ENCODE measurements at regions not wholly inside any gene's neighbourhood (a gene's known extent, or its start where the extent isn't known, plus 50 kb on each side); places are given as distances from the start of the nearest gene placed in this dataset.

GRCh38 chr6:145208474-145208873, 526.8 kb downstream of the EPM2A start:
- no peak for TF ChIP-seq CTCF (IDR thresholded peaks at IDR 0.05; ENCODE audit: low read depth, low read length)
- no peak overlapping the region for H3K4me3 ChIP-seq (ENCODE audit: low read depth, low read length)

DNA sequence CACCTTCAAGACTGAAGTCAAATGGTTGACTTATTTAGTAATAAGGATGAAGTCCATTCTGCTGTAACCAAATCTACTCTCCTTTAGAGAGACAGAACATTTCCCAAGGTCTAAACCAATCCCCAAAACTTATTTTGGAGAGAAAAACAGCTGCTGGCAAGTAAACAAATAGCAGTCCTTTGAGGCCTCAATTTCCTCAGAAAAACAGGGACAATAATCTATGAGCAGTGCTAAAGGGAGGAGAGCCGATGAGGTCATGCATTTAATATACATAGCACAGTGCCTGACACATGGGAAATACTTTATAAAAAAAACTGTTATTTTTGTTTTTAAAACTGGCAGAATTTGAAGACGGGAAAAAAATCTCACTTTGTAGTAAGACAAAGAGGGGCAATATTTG, 526.0 kb downstream of the EPM2A start:
- no peak for TF ChIP-seq CTCF (IDR thresholded peaks at IDR 0.05; ENCODE audit: low read depth, low read length)
- H3K4me3 ChIP-seq (ENCODE audit: low read depth, low read length), result no peak overlapping the region

GRCh38 chr6:145212813-145213212, 522.5 kb downstream of the EPM2A start:
- no peak overlapping the region for H3K4me3 ChIP-seq (ENCODE audit: low read depth, low read length)

GRCh38 chr6:145213614-145214013, 521.7 kb downstream of the EPM2A start:
- TF ChIP-seq CTCF (IDR thresholded peaks at IDR 0.05; ENCODE audit: low read depth, low read length), result no peak
- H3K4me3 ChIP-seq (ENCODE audit: low read depth, low read length), result no peak overlapping the region

More at GRCh38 chr6:145212813-145213212, 522.5 kb downstream of the EPM2A start:
- no peak for TF ChIP-seq CTCF (IDR thresholded peaks at IDR 0.05; ENCODE audit: low read depth, low read length)

DNA sequence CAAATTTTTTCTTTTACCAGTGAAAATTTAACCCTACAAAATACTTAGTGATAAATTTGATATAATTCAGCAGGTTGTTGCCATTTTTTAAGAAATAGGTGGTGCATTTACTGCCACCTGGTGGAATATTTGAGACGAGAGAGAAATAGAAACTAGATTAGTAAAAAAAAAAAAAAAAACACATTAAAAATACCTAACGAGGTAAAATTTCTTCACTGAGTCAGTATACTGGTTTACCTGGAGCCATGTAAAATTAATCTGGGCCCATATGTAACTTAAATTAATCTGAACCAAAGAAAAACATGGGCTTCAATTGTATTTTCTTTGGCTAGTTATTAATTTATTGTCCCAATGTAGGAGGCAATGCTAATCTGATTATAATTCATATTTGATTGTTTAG, 520.8 kb downstream of the EPM2A start:
- no peak; the same call in 1 of the 2 replicates for TF ChIP-seq CTCF (IDR thresholded peaks at IDR 0.05; ENCODE audit: low read depth, low read length)
- no peak overlapping the region for H3K4me3 ChIP-seq (ENCODE audit: low read depth, low read length)

- no peak overlapping the region for H3K4me3 ChIP-seq (ENCODE audit: low read depth, low read length)
- TF ChIP-seq CTCF (IDR thresholded peaks at IDR 0.05; ENCODE audit: low read depth, low read length), result no peak
Observed at GRCh38 chr6:145224450-145224849, 510.9 kb downstream of the EPM2A start.

GRCh38 chr6:145225500-145225899, 509.8 kb downstream of the EPM2A start:
- no peak overlapping the region for H3K4me3 ChIP-seq (ENCODE audit: low read depth, low read length)
- no peak for TF ChIP-seq CTCF (IDR thresholded peaks at IDR 0.05; ENCODE audit: low read depth, low read length)

Data from WI38 (cell line).